WTC11 (cell line): ENCODE measurements at regions not wholly inside any gene's neighbourhood (a gene's known extent, or its start where the extent isn't known, plus 50 kb on each side); places are given as distances from the start of the nearest gene placed in this dataset.

Experiments
- ATAC-seq: fragments of 200-7000 bp; cut with Tn5 transposase; 2 replicates; pipeline ENCODE4 v1.10.0; 2021; ENCODE audit warnings: mild to moderate bottlenecking, moderate library complexity
- CTCF ChIA-PET: fragments of 300-600 bp; sonication (Branson Sonifier 250); formaldehyde crosslinking; loops from one replicate; lab custom pipeline; 2021; ENCODE audit warnings: antibody characterized with exemption; lab: Charles Lee
- POLR2A ChIA-PET: fragments of 350-600 bp; sonication (Branson Sonifier 250); formaldehyde crosslinking; loops from one replicate; lab custom pipeline; 2021; ENCODE audit warnings: antibody characterized with exemption; lab: Charles Lee
- DNase-seq: peaks from one replicate; pipeline ENCODE4 v3.0.0; 2021; ENCODE audit warnings: low spot score
- H3K27ac Mint-ChIP-seq: 2 replicates; pipeline ENCODE4 v1.8.0; 2021; ENCODE audit warnings: mixed read lengths
- H3K27me3 Mint-ChIP-seq: 2 replicates; pipeline ENCODE4 v1.8.0; 2021; ENCODE audit warnings: low read depth, mild to moderate bottlenecking, moderate library complexity, mixed read lengths
- H3K36me3 Mint-ChIP-seq: 2 replicates; pipeline ENCODE4 v1.8.0; 2021; ENCODE audit warnings: mixed read lengths
- H3K4me1 Mint-ChIP-seq: 2 replicates; pipeline ENCODE4 v1.8.0; 2022; ENCODE audit warnings: mixed read lengths
- H3K4me3 Mint-ChIP-seq: 2 replicates; pipeline ENCODE4 v1.8.0; 2021; ENCODE audit warnings: mild to moderate bottlenecking, moderate library complexity, mixed read lengths
- H3K9me3 Mint-ChIP-seq: 2 replicates; pipeline ENCODE4 v1.8.0; 2021; ENCODE audit warnings: mixed read lengths
- ATF6 ChIP-seq: sonication (generic); formaldehyde crosslinking; IDR thresholded peaks from 2 replicates; pipeline ENCODE4 v1.8.1; 2023; ENCODE audit warnings: mild to moderate bottlenecking, missing genetic modification reagents
- ELF4 ChIP-seq: sonication (generic); formaldehyde crosslinking; IDR thresholded peaks from 2 replicates; pipeline ENCODE4 v1.8.1; 2022; ENCODE audit warnings: low read depth, mild to moderate bottlenecking, moderate library complexity, missing genetic modification reagents
- EMX1 ChIP-seq: fragments of 250-450 bp; sonication (Bioruptor Pico); IDR thresholded peaks from 2 replicates; pipeline ENCODE4 v1.8.0; 2021; ENCODE audit warnings: mild to moderate bottlenecking
- JAZF1 ChIP-seq: fragments of 250-450 bp; sonication (Bioruptor Pico); IDR thresholded peaks from 2 replicates; pipeline ENCODE4 v1.9.0; 2021; ENCODE audit warnings: moderate library complexity, mild to moderate bottlenecking, inconsistent platforms
- NFATC4 ChIP-seq: fragments of 250-450 bp; sonication (Bioruptor Pico); IDR thresholded peaks from 2 replicates; pipeline ENCODE4 v1.9.0; 2021; ENCODE audit warnings: mild to moderate bottlenecking
- NR1H2 ChIP-seq: sonication (generic); formaldehyde crosslinking; IDR thresholded peaks from 2 replicates; pipeline ENCODE4 v1.9.0; 2021; ENCODE audit warnings: mild to moderate bottlenecking, moderate library complexity, missing genetic modification reagents
- PRDM15 ChIP-seq: sonication (generic); formaldehyde crosslinking; IDR thresholded peaks from 2 replicates; pipeline ENCODE4 v1.8.0; 2022; ENCODE audit warnings: missing genetic modification reagents
- RELA ChIP-seq: sonication (generic); formaldehyde crosslinking; IDR thresholded peaks from 2 replicates; pipeline ENCODE4 v1.8.1; 2022; ENCODE audit warnings: missing genetic modification reagents, mild to moderate bottlenecking, borderline replicate concordance
- SOX15 ChIP-seq: fragments of 250-450 bp; sonication (Bioruptor Pico); IDR thresholded peaks from 2 replicates; pipeline ENCODE4 v1.9.0; 2021; ENCODE audit warnings: mild to moderate bottlenecking
- TF ChIP-seq, protein P1 (sequence below): fragments of 250-450 bp; sonication (Bioruptor Pico); IDR thresholded peaks from 2 replicates; pipeline ENCODE4 v1.9.0; 2021; ENCODE audit warnings: mild to moderate bottlenecking
- TF ChIP-seq, protein P2 (sequence below): sonication (generic); formaldehyde crosslinking; IDR thresholded peaks from 2 replicates; pipeline ENCODE4 v1.8.0; 2022; ENCODE audit warnings: mild to moderate bottlenecking, missing genetic modification reagents
- TF ChIP-seq, protein P3 (sequence below): sonication (generic); formaldehyde crosslinking; IDR thresholded peaks from 2 replicates; pipeline ENCODE4 v1.8.1; 2023; ENCODE audit warnings: mild to moderate bottlenecking, missing genetic modification reagents, moderate library complexity
- TF ChIP-seq, protein P4 (sequence below): fragments of 250-450 bp; sonication (Bioruptor Pico); IDR thresholded peaks from 2 replicates; pipeline ENCODE4 v1.9.0; 2021; ENCODE audit warnings: mild to moderate bottlenecking
- TF ChIP-seq, protein P5 (sequence below): sonication (generic); formaldehyde crosslinking; IDR thresholded peaks from 2 replicates; pipeline ENCODE4 v1.8.1; 2022; ENCODE audit warnings: mild to moderate bottlenecking, moderate library complexity, missing genetic modification reagents
- TF ChIP-seq, protein P6 (sequence below): sonication (generic); formaldehyde crosslinking; IDR thresholded peaks from 2 replicates; pipeline ENCODE4 v1.8.1; 2023; ENCODE audit warnings: mild to moderate bottlenecking, moderate library complexity, missing genetic modification reagents
- TF ChIP-seq, protein P7 (sequence below): sonication (generic); formaldehyde crosslinking; IDR thresholded peaks from 2 replicates; pipeline ENCODE4 v1.8.0; 2023; ENCODE audit warnings: mild to moderate bottlenecking, missing genetic modification reagents

DNA sequence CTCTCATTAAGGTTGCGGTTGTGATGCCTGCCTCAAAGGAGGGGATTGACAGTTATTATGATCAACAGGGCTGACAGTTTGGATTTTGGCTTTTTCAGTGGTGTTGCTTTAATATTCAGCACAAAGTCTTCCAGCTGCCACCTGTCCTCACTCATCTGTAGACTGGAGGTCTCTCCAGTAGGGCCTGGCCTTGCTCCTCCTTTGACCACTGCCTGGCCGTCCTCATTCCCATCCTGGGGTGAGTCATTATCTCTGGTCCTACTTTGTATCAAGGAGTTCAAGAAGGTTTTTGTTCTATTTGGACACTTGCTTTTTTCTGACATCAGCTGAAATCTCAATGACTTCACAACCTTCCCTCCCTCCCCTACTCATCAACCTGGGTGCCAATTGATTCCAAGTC, 95.1 kb upstream of the ZPLD1 start:
- TF ChIP-seq ATF6 (CRISPR knock-in tag) (no peak), JAZF1 (CRISPR knock-in tag) (no peak), NFATC4 (CRISPR knock-in tag) (no peak), EMX1 (CRISPR knock-in tag) (no peak), SOX15 (CRISPR knock-in tag) (no peak), NR1H2 (CRISPR knock-in tag) (no peak), ELF4 (CRISPR knock-in tag) (no peak), RELA (CRISPR knock-in tag) (no peak), PRDM15 (CRISPR knock-in tag) (no peak)
- TF ChIP-seq, protein P1, sequence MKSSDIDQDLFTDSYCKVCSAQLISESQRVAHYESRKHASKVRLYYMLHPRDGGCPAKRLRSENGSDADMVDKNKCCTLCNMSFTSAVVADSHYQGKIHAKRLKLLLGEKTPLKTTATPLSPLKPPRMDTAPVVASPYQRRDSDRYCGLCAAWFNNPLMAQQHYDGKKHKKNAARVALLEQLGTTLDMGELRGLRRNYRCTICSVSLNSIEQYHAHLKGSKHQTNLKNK (CRISPR knock-in tag), result no peak
- TF ChIP-seq, protein P2, sequence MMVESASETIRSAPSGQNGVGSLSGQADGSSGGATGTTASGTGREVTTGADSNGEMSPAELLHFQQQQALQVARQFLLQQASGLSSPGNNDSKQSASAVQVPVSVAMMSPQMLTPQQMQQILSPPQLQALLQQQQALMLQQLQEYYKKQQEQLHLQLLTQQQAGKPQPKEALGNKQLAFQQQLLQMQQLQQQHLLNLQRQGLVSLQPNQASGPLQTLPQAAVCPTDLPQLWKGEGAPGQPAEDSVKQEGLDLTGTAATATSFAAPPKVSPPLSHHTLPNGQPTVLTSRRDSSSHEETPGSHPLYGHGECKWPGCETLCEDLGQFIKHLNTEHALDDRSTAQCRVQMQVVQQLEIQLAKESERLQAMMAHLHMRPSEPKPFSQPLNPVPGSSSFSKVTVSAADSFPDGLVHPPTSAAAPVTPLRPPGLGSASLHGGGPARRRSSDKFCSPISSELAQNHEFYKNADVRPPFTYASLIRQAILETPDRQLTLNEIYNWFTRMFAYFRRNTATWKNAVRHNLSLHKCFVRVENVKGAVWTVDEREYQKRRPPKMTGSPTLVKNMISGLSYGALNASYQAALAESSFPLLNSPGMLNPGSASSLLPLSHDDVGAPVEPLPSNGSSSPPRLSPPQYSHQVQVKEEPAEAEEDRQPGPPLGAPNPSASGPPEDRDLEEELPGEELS (CRISPR knock-in tag), result no peak
- TF ChIP-seq, protein P3, sequence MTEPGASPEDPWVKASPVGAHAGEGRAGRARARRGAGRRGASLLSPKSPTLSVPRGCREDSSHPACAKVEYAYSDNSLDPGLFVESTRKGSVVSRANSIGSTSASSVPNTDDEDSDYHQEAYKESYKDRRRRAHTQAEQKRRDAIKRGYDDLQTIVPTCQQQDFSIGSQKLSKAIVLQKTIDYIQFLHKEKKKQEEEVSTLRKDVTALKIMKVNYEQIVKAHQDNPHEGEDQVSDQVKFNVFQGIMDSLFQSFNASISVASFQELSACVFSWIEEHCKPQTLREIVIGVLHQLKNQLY, result no peak
- TF ChIP-seq, protein P4, sequence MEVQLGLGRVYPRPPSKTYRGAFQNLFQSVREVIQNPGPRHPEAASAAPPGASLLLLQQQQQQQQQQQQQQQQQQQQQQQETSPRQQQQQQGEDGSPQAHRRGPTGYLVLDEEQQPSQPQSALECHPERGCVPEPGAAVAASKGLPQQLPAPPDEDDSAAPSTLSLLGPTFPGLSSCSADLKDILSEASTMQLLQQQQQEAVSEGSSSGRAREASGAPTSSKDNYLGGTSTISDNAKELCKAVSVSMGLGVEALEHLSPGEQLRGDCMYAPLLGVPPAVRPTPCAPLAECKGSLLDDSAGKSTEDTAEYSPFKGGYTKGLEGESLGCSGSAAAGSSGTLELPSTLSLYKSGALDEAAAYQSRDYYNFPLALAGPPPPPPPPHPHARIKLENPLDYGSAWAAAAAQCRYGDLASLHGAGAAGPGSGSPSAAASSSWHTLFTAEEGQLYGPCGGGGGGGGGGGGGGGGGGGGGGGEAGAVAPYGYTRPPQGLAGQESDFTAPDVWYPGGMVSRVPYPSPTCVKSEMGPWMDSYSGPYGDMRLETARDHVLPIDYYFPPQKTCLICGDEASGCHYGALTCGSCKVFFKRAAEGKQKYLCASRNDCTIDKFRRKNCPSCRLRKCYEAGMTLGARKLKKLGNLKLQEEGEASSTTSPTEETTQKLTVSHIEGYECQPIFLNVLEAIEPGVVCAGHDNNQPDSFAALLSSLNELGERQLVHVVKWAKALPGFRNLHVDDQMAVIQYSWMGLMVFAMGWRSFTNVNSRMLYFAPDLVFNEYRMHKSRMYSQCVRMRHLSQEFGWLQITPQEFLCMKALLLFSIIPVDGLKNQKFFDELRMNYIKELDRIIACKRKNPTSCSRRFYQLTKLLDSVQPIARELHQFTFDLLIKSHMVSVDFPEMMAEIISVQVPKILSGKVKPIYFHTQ (CRISPR knock-in tag), result no peak
- TF ChIP-seq, protein P5, sequence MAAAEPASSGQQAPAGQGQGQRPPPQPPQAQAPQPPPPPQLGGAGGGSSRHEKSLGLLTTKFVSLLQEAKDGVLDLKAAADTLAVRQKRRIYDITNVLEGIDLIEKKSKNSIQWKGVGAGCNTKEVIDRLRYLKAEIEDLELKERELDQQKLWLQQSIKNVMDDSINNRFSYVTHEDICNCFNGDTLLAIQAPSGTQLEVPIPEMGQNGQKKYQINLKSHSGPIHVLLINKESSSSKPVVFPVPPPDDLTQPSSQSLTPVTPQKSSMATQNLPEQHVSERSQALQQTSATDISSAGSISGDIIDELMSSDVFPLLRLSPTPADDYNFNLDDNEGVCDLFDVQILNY (CRISPR knock-in tag), result no peak
- TF ChIP-seq, protein P6, sequence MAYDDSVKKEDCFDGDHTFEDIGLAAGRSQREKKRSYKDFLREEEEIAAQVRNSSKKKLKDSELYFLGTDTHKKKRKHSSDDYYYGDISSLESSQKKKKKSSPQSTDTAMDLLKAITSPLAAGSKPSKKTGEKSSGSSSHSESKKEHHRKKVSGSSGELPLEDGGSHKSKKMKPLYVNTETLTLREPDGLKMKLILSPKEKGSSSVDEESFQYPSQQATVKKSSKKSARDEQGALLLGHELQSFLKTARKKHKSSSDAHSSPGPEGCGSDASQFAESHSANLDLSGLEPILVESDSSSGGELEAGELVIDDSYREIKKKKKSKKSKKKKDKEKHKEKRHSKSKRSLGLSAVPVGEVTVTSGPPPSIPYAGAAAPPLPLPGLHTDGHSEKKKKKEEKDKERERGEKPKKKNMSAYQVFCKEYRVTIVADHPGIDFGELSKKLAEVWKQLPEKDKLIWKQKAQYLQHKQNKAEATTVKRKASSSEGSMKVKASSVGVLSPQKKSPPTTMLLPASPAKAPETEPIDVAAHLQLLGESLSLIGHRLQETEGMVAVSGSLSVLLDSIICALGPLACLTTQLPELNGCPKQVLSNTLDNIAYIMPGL (CRISPR knock-in tag), result no peak
- TF ChIP-seq, protein P7, sequence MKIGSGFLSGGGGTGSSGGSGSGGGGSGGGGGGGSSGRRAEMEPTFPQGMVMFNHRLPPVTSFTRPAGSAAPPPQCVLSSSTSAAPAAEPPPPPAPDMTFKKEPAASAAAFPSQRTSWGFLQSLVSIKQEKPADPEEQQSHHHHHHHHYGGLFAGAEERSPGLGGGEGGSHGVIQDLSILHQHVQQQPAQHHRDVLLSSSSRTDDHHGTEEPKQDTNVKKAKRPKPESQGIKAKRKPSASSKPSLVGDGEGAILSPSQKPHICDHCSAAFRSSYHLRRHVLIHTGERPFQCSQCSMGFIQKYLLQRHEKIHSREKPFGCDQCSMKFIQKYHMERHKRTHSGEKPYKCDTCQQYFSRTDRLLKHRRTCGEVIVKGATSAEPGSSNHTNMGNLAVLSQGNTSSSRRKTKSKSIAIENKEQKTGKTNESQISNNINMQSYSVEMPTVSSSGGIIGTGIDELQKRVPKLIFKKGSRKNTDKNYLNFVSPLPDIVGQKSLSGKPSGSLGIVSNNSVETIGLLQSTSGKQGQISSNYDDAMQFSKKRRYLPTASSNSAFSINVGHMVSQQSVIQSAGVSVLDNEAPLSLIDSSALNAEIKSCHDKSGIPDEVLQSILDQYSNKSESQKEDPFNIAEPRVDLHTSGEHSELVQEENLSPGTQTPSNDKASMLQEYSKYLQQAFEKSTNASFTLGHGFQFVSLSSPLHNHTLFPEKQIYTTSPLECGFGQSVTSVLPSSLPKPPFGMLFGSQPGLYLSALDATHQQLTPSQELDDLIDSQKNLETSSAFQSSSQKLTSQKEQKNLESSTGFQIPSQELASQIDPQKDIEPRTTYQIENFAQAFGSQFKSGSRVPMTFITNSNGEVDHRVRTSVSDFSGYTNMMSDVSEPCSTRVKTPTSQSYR (CRISPR knock-in tag), result no peak
- Mint-ChIP-seq H3K27me3 (no peaks in the 10 kb centered on the region; the same call in 1 of the 2 replicates), H3K4me3 (no peak overlapping the region), H3K27ac (no peak overlapping the region), H3K4me1 (peaks cover 8% of the 10 kb centered on the region), H3K36me3 (no peaks in the 10 kb centered on the region), H3K9me3 (0 out of 2 replicates have a peak, but pooled peaks cover 3% of the 10 kb centered on the region)
- ChIA-PET POLR2A (no interaction called here), CTCF (interaction anchor here (1.2 kb wide), 1 partner anchor 131 kb away, joined by 3 read pairs; no protein-coding TSS in a partner anchor)
- ATAC-seq, result no peak; the same call in 1 of the 2 replicates
- DNase-seq, result no peak
